ENCODE measurements at regions not wholly inside any gene's neighbourhood (a gene's known extent, or its start where the extent isn't known, plus 50 kb on each side); places are given as distances from the start of the nearest gene placed in this dataset.

DNA sequence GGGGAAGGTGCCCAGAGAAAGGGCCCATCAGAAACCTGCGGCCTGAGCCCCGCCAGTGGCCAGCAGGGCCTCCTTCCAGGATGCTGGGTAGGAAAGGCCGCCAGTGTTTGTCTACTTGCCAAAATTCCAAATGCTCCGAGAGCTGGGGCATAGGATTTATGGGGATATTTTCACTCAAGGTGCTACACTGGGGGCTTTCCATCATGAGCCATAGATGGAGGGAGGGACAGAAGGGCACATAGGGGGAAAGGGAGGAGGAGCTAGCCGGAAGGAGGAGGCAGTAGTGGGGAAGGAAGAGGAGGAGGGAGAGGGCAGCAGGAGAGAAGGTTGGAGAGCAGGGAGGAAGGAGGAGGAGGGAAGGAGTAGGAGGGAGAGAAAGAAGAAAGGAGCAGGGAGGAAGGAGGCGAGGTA lies 494.7 kb upstream of the PROK2 start:
- no peak for DNase-seq (ENCODE audit: low spot score)
- peaks cover 0 to 9% of the 10 kb centered on the region in 2 donors for H3K4me1 ChIP-seq
- no peaks in the 10 kb centered on the region for H3K36me3 ChIP-seq
- no peak overlapping the region for H3K27ac ChIP-seq
- no peaks in the 10 kb centered on the region for H3K27me3 ChIP-seq
- TF ChIP-seq, protein P1, sequence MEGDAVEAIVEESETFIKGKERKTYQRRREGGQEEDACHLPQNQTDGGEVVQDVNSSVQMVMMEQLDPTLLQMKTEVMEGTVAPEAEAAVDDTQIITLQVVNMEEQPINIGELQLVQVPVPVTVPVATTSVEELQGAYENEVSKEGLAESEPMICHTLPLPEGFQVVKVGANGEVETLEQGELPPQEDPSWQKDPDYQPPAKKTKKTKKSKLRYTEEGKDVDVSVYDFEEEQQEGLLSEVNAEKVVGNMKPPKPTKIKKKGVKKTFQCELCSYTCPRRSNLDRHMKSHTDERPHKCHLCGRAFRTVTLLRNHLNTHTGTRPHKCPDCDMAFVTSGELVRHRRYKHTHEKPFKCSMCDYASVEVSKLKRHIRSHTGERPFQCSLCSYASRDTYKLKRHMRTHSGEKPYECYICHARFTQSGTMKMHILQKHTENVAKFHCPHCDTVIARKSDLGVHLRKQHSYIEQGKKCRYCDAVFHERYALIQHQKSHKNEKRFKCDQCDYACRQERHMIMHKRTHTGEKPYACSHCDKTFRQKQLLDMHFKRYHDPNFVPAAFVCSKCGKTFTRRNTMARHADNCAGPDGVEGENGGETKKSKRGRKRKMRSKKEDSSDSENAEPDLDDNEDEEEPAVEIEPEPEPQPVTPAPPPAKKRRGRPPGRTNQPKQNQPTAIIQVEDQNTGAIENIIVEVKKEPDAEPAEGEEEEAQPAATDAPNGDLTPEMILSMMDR (IDR thresholded peaks at IDR 0.05): no peak
- H3K9me3 ChIP-seq: peaks cover 0 to 7% of the 10 kb centered on the region in 2 donors
- no peak overlapping the region for H3K4me3 ChIP-seq

DNA sequence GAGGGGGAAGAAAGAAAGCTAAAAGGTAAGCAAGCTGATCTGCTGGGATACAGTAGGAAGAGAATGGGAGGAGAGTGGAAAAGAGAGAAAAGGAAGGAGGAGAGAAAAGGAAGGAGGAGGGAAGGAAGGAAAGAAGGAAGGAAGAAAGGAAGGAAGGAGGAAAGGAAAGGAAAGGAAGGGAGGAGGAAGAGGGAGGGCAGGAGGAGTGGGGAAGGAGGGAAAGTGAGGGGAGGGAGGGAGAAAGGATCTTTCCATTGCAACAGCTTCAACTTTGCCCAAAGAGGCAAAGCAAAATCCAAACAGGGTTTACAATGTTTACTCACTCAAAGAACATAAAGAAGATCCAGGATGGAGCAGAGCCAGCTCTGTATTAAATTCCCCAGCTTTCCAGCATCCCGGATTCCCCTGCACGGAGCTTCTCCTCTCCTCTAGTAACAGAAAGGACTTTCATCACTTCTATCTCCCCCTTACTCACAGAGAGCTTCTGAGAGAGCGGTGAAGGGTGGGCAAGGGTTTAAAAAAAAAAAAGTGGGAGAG lies 494.2 kb upstream of the PROK2 start:
- H3K27ac ChIP-seq: no peak overlapping the region
- TF ChIP-seq, protein P1 (IDR thresholded peaks at IDR 0.05): no peak
- H3K4me1 ChIP-seq: peaks cover 0 to 14% of the 10 kb centered on the region in 2 donors
- H3K36me3 ChIP-seq: no peaks in the 10 kb centered on the region
- no peak overlapping the region for H3K4me3 ChIP-seq
- DNase-seq (ENCODE audit: low spot score): no peak
- no peaks in the 10 kb centered on the region for H3K27me3 ChIP-seq
- H3K9me3 ChIP-seq: peaks cover 0 to 7% of the 10 kb centered on the region in 2 donors

DNA sequence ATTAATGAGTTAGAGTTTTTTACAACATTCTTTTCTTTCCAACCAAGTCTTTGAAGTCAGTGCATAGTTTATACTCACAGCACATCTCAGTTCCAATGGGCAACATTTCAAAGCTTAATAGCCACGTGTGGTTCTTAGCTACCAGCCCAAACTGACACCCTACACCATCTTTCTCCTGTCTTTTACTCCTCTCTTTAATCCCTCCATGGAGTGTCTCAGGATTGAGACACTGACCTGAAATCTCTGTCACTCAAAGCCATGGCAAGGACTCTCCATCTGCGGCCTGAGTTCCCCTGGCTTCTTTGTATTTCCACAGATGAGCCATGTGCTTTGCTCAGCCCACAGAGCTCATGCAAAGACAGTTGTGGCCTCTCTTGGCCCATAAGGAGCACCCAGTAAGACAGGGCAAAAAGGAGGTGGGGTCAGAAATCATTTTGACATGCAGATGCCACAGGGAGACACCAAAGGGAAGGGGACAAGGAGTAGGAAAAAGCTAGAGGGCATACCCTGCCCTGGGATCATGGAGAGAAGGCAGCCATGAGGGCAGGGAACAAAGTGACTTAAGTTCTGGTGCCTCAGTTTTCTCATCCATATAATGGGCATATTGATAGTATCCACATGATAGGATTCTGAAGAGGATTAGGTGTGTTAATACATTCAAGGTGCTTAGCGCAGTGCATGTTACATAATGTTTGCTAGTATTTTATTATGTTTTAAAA lies 493.6 kb upstream of the PROK2 start:
- Histone ChIP-seq H3K27ac (no peak overlapping the region), H3K36me3 (no peaks in the 10 kb centered on the region), H3K9me3 (peaks cover 0 to 7% of the 10 kb centered on the region in 2 donors), H3K27me3 (no peaks in the 10 kb centered on the region), H3K4me3 (no peak overlapping the region), H3K4me1 (peaks cover 0 to 20% of the 10 kb centered on the region in 2 donors)
- TF ChIP-seq, protein P1 (IDR thresholded peaks at IDR 0.05): no peak
- DNase-seq (ENCODE audit: low spot score): no peak

DNA sequence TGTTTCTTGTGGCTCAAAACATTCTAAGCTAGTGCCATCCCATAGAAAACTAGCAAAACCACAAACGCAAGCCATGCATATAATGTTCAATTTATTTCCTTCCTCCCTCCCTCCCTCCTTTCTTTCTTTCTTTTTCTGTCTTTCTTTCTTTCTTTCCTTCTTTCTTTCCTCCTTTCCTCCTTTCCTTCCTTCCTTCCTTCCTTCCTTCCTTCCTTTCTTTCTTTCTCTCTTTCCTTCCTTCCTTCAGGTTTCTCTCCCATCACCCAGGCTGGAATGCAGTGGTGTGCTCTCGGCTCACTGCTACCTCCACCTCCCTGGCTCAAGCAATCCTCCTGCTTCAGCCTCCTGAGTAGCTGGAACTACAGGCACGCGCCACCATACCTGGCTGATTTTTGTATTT lies 492.8 kb upstream of the PROK2 start:
- DNase-seq (ENCODE audit: low spot score): no peak
- peaks cover 0 to 27% of the 10 kb centered on the region in 2 donors for H3K4me1 ChIP-seq
- H3K9me3 ChIP-seq: peaks cover 0 to 1% of the 10 kb centered on the region in 2 donors
- H3K36me3 ChIP-seq: no peaks in the 10 kb centered on the region
- no peak overlapping the region for H3K4me3 ChIP-seq
- H3K27me3 ChIP-seq: no peaks in the 10 kb centered on the region
- H3K27ac ChIP-seq: no peak overlapping the region
- TF ChIP-seq, protein P1 (IDR thresholded peaks at IDR 0.05): no peak

DNA sequence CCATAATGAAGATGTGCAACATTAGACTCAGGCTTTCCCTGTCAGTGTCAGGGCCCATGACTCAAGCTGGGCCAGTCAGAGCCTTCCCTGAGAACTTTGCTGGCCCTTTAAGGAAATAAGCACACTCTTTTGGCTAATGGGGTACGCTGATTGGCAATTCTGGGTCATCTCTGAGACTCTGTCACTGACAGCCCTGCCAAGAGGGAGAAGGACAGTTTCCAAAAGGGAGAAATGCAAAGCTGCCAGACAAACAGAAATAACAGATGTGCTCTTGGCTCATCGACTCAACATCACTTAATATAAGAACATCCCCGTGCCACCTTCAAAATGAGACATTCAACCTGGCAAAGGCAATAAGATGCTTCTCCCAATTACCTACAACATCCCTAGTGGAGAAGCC lies 491.9 kb upstream of the PROK2 start:
- no peak for DNase-seq (ENCODE audit: low spot score)
- Histone ChIP-seq H3K36me3 (no peaks in the 10 kb centered on the region), H3K4me3 (no peak overlapping the region), H3K27ac (no peak overlapping the region), H3K27me3 (no peaks in the 10 kb centered on the region), H3K9me3 (no peaks in the 10 kb centered on the region), H3K4me1 (peaks cover 0 to 27% of the 10 kb centered on the region in 2 donors)
- TF ChIP-seq, protein P1 (IDR thresholded peaks at IDR 0.05): no peak

Data from right atrium auricular region (tissue), 2 donors.